VCaP (cell line): ENCODE measurements at regions not wholly inside any gene's neighbourhood (a gene's known extent, or its start where the extent isn't known, plus 50 kb on each side); places are given as distances from the start of the nearest gene placed in this dataset.

Experiments
- H3K27ac ChIP-seq: fragments of 450-650 bp; 2 replicates; pipeline ENCODE4 v1.5.1; 2017
- TF ChIP-seq, protein P1 (sequence below): fragments of 450-650 bp; conservative IDR thresholded peaks from 2 replicates; pipeline ENCODE4 v1.5.1; 2017; ENCODE audit warnings: mild to moderate bottlenecking, moderate library complexity

DNA sequence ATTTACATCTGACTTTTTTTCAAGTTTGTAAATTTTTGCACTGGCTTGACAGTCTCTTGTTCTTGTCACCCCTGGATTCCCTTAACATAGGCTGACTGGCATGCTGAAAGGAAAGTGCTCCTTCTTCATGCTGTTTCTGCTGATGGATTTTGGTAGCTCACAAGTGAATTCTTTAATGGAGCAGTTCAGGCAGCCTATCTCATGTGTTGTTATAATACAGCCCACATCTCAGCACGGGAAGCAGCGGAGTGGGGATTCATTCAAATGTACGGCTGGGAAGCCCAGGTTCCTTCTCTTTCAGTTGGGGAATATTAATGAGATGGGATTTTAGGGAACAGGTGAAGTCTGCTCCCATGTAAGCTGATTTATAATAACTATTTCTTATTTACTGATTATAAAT is 142.8 kb downstream of the CD8B2 start:
- TF ChIP-seq, protein P1, sequence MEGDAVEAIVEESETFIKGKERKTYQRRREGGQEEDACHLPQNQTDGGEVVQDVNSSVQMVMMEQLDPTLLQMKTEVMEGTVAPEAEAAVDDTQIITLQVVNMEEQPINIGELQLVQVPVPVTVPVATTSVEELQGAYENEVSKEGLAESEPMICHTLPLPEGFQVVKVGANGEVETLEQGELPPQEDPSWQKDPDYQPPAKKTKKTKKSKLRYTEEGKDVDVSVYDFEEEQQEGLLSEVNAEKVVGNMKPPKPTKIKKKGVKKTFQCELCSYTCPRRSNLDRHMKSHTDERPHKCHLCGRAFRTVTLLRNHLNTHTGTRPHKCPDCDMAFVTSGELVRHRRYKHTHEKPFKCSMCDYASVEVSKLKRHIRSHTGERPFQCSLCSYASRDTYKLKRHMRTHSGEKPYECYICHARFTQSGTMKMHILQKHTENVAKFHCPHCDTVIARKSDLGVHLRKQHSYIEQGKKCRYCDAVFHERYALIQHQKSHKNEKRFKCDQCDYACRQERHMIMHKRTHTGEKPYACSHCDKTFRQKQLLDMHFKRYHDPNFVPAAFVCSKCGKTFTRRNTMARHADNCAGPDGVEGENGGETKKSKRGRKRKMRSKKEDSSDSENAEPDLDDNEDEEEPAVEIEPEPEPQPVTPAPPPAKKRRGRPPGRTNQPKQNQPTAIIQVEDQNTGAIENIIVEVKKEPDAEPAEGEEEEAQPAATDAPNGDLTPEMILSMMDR: no peak
- H3K27ac ChIP-seq: no peak overlapping the region

DNA sequence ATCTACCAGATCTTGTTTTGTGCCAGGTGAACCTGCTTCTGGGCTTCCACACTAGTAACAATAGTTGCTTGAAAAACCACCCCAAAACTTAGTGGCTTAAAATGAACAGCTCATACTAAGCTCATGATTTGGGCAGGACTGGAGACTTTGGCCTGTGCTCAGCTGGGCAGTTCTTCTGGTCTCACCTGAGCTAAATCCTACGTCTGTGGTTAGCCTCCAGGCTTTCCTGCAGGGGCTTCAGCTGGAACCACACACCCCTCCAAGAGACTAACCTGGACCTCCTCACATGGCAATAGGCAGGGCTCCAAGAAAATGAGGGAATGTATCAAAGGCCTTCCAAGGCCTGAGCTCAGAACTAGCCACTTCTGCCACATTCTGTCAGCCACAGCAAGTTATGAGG is 144.1 kb downstream of the CD8B2 start:
- TF ChIP-seq, protein P1: no peak
- no peak overlapping the region for H3K27ac ChIP-seq

DNA sequence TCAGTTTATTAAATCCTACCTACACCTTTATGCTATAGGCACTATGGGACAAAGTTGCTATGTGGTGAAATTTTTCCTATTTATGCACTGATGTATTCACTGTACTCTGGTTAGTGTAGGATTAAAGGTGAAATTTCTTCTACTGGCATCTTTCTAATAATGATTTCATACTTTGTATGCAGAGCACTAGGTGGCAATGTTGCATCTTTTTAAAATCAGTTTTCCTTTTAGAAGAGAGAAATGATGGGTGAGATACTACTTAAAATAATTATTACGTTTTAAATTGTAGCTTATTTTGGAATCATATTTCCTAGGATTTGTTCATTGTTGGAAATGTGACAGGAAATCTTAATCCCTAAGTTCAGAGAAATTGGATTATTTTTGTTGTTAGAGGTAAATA is 150.9 kb downstream of the CD8B2 start:
- TF ChIP-seq, protein P1: peak; percentile 66
- H3K27ac ChIP-seq: peak overlapping the region; percentile 57

DNA sequence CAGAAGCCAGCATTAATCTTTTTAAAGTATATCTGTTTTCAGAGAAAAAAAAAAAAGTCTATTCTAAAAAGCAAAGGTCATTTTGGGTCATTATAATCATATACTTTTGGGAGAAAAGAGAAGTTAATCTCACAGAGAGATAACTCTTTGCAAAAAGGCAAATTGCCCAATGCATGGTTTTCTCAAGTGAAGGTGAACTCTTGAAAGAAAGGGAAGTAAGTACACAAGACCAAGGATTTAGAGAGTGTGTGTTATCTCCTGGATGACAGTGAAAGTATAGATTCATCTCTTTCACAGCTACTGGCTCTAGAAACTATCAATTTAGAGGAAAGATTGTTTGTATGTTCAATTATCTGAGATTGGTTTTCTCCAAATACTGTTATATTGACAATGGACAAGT is 151.4 kb downstream of the CD8B2 start:
- TF ChIP-seq, protein P1: no peak

DNA sequence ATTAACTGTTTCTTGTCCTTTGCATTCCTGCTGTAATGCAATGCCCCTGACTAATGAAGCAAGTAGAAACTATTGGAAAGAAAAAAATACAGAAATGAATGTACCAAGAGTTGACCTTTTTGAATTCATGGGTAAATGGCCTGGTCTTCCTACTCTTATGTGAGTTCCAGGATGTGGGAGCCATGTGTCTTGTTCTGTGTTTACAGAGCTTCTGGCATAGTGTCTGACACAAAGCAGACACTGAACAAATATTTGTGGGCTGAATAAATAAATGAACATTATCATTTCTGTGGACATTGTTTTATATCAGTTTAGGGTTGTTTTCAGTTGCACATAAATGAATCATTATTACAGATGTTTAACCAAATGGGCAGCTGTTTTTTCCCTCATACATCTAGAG is 155.5 kb downstream of the CD8B2 start:
- TF ChIP-seq, protein P1: no peak
- peak overlapping the region; percentile 58 for H3K27ac ChIP-seq

More for the DNA sequence above, 151.4 kb downstream of the CD8B2 start:
- H3K27ac ChIP-seq: peak overlapping the region; percentile 57

DNA sequence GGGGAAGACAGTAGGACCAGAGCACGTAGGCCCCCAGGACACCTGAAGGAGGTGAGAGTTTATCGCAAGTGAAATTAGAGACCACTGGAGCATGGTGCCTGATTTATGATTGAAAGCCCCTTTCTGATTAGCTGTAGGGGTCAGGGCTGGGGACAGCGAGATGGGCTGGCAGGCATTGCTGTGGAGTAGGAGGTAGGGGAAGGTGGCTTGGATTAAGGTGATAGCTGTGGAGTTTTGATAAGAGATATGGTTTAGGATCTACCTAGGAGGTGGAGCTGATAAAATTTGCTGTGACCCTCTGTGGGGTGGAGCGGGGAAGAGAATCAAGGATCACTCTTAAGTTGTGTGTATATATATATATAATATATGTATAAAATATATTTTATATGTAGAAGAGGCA is 157.5 kb downstream of the CD8B2 start:
- no peak overlapping the region for H3K27ac ChIP-seq
- TF ChIP-seq, protein P1: no peak

DNA sequence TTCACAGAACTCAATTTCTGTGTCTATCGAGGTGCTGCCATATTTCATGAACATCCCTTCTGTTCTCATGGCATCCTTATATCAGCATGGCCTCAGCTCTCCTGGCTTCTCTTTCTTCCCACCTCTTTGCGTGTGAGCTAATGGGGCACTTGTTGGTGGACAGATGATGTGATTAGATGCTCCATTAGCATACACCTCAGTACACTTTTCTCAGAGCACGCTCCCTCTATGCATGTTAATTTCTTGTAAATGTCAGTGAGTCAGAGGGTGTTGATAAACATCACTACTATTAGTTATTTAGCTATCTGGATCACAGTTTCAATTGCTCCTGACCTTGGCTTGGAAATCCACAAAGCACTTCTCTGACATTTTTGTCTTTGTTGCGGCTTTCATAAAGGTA is 159.4 kb downstream of the CD8B2 start:
- TF ChIP-seq, protein P1: no peak

DNA sequence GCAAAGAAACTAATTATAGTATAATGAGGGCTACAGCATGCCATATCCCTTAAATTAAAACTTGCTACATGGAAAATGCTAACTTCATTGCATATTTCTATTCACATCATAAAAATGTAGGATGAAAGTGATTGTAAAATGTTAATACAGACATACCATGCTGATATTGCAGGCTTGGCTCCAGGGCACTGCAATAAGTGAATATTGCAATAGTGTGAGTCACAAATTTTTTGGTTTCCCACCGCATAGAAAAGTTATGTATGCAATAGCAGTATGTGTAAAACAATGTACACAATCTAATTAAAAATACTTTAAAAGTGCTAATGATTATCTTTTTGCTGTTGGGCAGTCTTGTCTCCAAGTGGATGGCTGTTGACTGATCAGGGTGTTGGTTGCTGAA is 162.1 kb downstream of the CD8B2 start:
- TF ChIP-seq, protein P1: no peak
- no peak overlapping the region for H3K27ac ChIP-seq

More for the DNA sequence above, 159.4 kb downstream of the CD8B2 start:
- no peak overlapping the region for H3K27ac ChIP-seq
